GM23338 (cell line): ENCODE measurements at regions not wholly inside any gene's neighbourhood (a gene's known extent, or its start where the extent isn't known, plus 50 kb on each side); places are given as distances from the start of the nearest gene placed in this dataset.

Experiments
- CREB1 ChIP-seq: fragments of 250-450 bp; sonication (Bioruptor Pico); IDR thresholded peaks from 2 replicates; pipeline ENCODE4 v1.5.0; 2020; ENCODE audit warnings: low read depth, mild to moderate bottlenecking, moderate library complexity
- EZH2 ChIP-seq: fragments of 200-600 bp; sonication (generic); IDR thresholded peaks from one replicate; pipeline ENCODE4 v1.8.0; 2017; ENCODE audit warnings: antibody characterized with exemption, mild to moderate bottlenecking, low read depth; ENCODE audit not compliant: unreplicated experiment
- EZH2phosphoT487 ChIP-seq: fragments of 200-600 bp; sonication (generic); IDR thresholded peaks from one replicate; pipeline ENCODE4 v1.8.1; 2018; ENCODE audit warnings: antibody characterized with exemption; ENCODE audit not compliant: unreplicated experiment
- JUNB ChIP-seq: IDR thresholded peaks from one replicate; pipeline ENCODE4 v1.6.1; 2016; ENCODE audit warnings: antibody characterized with exemption; ENCODE audit not compliant: unreplicated experiment
- POLR2AphosphoS5 ChIP-seq: IDR thresholded peaks from 2 replicates; pipeline ENCODE4 v1.6.1; 2016; ENCODE audit warnings: antibody characterized with exemption, low read depth
- STAT1 ChIP-seq: IDR thresholded peaks from one replicate; pipeline ENCODE4 v1.6.1; 2016; ENCODE audit warnings: antibody characterized with exemption; ENCODE audit not compliant: unreplicated experiment
- TF ChIP-seq, protein P1 (sequence below), 2 experiments: fragments of 200-600 bp in 1 of 2; sonication (generic) in 1 of 2; conservative IDR thresholded peaks; 2 replicates each; pipeline versions ENCODE4 v1.5.1 to v1.6.1; 2016 to 2017; ENCODE audit warnings: antibody characterized with exemption in 2 of 2, low read depth in 2 of 2, mild to moderate bottlenecking in 2 of 2, moderate library complexity in 1 of 2
- TF ChIP-seq, protein P2 (sequence below): IDR thresholded peaks from one replicate; pipeline ENCODE4 v1.6.1; 2018; ENCODE audit warnings: antibody characterized with exemption; ENCODE audit not compliant: unreplicated experiment

DNA sequence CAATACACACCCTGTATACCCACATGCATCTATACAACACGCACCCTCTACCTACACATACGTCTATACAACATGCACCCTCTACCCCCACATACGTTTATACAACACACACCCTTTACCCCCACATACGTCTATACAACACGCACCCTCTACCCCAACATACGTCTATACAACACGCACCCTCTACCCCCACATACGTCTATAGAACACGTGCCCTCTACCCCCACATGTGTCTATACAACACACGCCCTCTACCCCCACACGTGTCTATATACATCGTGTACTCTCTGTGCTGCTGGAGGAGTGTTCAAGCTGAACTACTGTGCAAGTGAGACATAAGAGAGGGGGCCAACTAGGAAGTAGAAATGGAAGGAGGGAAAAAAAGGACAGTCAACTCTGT is 621.7 kb upstream of the HS6ST1 start:
- no peak for TF ChIP-seq POLR2AphosphoS5
- no peak for TF ChIP-seq EZH2phosphoT487
- TF ChIP-seq, protein P1, sequence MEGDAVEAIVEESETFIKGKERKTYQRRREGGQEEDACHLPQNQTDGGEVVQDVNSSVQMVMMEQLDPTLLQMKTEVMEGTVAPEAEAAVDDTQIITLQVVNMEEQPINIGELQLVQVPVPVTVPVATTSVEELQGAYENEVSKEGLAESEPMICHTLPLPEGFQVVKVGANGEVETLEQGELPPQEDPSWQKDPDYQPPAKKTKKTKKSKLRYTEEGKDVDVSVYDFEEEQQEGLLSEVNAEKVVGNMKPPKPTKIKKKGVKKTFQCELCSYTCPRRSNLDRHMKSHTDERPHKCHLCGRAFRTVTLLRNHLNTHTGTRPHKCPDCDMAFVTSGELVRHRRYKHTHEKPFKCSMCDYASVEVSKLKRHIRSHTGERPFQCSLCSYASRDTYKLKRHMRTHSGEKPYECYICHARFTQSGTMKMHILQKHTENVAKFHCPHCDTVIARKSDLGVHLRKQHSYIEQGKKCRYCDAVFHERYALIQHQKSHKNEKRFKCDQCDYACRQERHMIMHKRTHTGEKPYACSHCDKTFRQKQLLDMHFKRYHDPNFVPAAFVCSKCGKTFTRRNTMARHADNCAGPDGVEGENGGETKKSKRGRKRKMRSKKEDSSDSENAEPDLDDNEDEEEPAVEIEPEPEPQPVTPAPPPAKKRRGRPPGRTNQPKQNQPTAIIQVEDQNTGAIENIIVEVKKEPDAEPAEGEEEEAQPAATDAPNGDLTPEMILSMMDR (conservative IDR thresholded peaks at IDR 0.05; ENCODE audit: low read depth in 2 of 2): no peak
- no peak for TF ChIP-seq JUNB
- TF ChIP-seq EZH2: no peak
- TF ChIP-seq, protein P2, sequence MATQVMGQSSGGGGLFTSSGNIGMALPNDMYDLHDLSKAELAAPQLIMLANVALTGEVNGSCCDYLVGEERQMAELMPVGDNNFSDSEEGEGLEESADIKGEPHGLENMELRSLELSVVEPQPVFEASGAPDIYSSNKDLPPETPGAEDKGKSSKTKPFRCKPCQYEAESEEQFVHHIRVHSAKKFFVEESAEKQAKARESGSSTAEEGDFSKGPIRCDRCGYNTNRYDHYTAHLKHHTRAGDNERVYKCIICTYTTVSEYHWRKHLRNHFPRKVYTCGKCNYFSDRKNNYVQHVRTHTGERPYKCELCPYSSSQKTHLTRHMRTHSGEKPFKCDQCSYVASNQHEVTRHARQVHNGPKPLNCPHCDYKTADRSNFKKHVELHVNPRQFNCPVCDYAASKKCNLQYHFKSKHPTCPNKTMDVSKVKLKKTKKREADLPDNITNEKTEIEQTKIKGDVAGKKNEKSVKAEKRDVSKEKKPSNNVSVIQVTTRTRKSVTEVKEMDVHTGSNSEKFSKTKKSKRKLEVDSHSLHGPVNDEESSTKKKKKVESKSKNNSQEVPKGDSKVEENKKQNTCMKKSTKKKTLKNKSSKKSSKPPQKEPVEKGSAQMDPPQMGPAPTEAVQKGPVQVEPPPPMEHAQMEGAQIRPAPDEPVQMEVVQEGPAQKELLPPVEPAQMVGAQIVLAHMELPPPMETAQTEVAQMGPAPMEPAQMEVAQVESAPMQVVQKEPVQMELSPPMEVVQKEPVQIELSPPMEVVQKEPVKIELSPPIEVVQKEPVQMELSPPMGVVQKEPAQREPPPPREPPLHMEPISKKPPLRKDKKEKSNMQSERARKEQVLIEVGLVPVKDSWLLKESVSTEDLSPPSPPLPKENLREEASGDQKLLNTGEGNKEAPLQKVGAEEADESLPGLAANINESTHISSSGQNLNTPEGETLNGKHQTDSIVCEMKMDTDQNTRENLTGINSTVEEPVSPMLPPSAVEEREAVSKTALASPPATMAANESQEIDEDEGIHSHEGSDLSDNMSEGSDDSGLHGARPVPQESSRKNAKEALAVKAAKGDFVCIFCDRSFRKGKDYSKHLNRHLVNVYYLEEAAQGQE: no peak
- TF ChIP-seq CREB1 (CRISPR knock-in tag): no peak
- no peak for TF ChIP-seq STAT1
